ENCODE measurements at regions not wholly inside any gene's neighbourhood (a gene's known extent, or its start where the extent isn't known, plus 50 kb on each side); places are given as distances from the start of the nearest gene placed in this dataset.

DNA sequence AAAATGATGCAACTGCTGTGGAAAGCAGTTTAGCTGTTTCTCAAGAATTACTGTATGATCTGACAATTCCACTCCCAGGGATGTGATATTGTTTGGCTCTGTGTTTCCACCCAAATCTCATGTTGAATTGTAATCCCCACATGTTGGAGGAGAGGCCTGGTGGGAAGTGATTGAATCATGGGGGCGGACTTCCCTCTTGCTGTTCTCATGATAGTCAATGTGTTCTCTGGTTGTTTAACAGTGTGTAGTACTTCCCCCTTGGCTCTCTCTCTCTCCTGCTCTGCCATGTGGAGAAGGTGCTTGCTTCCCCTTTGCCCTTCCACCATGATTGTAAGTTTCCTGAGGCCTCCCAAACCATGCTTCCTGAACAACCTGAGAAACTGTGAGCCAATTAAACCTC is 93.4 kb upstream of the CPM start:
- no peaks in the 10 kb centered on the region for H3K36me3 ChIP-seq
- no peaks in the 10 kb centered on the region for H3K4me1 ChIP-seq
- DNase-seq (ENCODE audit: low spot score in 2 of 2) = no peak
- WGBS, 2 donors = 81 to 84% methylated on average over 1 of the region's 1 CpG
- no peak overlapping the region for H3K4me3 ChIP-seq
- TF ChIP-seq EP300 (IDR thresholded peaks at IDR 0.05) = peak in 1 of 2 donors; percentile 21
- TF ChIP-seq, protein P1, sequence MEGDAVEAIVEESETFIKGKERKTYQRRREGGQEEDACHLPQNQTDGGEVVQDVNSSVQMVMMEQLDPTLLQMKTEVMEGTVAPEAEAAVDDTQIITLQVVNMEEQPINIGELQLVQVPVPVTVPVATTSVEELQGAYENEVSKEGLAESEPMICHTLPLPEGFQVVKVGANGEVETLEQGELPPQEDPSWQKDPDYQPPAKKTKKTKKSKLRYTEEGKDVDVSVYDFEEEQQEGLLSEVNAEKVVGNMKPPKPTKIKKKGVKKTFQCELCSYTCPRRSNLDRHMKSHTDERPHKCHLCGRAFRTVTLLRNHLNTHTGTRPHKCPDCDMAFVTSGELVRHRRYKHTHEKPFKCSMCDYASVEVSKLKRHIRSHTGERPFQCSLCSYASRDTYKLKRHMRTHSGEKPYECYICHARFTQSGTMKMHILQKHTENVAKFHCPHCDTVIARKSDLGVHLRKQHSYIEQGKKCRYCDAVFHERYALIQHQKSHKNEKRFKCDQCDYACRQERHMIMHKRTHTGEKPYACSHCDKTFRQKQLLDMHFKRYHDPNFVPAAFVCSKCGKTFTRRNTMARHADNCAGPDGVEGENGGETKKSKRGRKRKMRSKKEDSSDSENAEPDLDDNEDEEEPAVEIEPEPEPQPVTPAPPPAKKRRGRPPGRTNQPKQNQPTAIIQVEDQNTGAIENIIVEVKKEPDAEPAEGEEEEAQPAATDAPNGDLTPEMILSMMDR (IDR thresholded peaks at IDR 0.05) = no peak
- no peak overlapping the region for H3K27ac ChIP-seq
- no peaks in the 10 kb centered on the region for H3K27me3 ChIP-seq
- H3K9me3 ChIP-seq = no peaks in the 10 kb centered on the region

DNA sequence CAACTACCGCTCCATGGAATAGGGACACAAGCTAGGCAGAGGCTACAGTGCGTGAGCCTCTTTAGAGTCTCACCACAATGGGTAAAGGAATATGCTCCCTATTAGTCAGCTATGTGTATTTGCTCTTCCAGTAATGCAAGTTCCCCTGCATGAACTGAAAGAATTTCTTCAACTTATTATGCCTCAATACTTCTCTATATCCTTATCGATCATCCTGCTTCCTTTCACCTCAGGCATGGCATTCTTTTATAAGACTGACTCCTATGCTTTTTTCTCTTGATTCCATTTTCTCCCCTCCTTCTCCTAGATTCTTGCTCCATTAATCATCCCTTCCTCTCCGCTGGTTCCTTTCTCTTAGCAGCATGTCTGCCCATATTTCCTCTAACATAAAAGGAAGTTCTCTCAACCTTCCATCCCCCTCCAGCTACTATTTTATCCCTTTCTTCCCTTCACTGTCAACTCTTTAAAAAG is 94.5 kb upstream of the CPM start:
- DNase-seq (ENCODE audit: low spot score in 2 of 2) = no peak
- TF ChIP-seq POLR2A (IDR thresholded peaks at IDR 0.05) (no peak), EP300 (IDR thresholded peaks at IDR 0.05) (no peak)
- TF ChIP-seq, protein P1 (IDR thresholded peaks at IDR 0.05) = no peak
- Histone ChIP-seq H3K9me3 (no peaks in the 10 kb centered on the region), H3K4me3 (no peak overlapping the region), H3K4me1 (no peaks in the 10 kb centered on the region), H3K27ac (no peak overlapping the region), H3K27me3 (no peaks in the 10 kb centered on the region), H3K36me3 (no peaks in the 10 kb centered on the region)
- 81 to 90% methylated on average over 4 of the region's 4 CpGs for WGBS, 2 donors

DNA sequence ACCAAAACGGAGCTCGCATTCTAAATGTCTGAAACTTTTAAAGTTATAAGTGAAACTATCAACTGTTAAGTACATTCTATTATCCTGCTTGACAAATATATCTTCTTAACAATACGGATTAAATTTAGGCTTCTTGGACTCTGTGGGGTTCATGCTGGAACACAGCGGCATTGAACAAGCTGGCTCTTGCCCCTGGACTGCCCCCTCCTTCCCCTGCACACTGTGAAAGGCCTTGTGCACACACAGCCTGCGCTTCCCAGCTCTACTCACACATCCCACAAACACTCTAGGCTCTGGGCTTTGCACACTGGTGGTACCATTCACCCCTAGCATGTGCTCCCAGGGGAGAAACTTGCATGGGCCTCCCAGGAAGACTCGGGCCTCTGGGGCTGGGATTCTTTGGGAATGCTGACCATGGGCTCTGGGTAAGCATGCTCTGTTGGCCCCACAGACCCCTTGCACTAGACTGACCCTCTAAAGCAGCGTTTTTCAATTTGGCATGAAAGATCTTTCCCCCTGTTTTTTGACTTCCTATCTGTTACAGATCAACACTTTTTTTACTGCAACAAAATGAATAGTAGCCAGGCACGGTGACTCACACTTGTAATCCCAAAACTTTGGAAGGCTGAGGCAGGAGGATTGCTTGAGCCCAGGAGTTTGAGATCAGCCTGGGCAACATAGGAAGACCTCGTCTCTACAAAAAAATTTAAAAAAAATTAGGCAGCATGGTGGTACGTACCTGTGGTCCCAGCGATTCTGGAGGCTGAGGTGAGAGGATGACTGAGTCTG is 96.2 kb upstream of the CPM start:
- no peaks in the 10 kb centered on the region for H3K4me1 ChIP-seq
- no peaks in the 10 kb centered on the region for H3K36me3 ChIP-seq
- no peak overlapping the region for H3K4me3 ChIP-seq
- H3K9me3 ChIP-seq = no peaks in the 10 kb centered on the region
- H3K27me3 ChIP-seq = no peaks in the 10 kb centered on the region
- H3K27ac ChIP-seq = no peak overlapping the region
- DNase-seq (ENCODE audit: low spot score in 2 of 2) = no peak
- TF ChIP-seq, protein P1 (IDR thresholded peaks at IDR 0.05) = no peak
- TF ChIP-seq POLR2A (IDR thresholded peaks at IDR 0.05) (no peak), EP300 (IDR thresholded peaks at IDR 0.05) (no peak)
- 65 to 66% methylated on average over 11 of the region's 11 CpGs for WGBS, 2 donors

DNA sequence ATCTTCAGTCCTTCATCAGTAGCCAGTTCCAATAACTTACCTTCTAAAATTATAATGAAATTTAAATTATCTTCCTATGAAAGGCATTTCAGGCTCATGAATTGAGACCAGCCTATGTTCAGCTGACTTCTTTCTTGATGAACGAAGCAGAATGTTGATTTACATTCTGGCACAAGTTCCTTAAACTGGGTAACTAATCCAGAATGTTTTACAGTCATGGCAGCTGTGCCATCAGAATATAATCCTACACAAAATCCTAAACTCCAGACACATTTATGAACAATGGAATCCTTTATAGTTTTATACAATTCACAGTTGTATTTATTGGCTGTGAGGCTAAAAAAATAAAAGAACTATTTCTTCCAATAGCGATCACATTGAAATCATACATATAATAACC is 97.3 kb upstream of the CPM start:
- no peak overlapping the region for H3K4me3 ChIP-seq
- no peak overlapping the region for H3K27ac ChIP-seq
- no peak for DNase-seq (ENCODE audit: low spot score in 2 of 2)
- TF ChIP-seq EP300 (IDR thresholded peaks at IDR 0.05) (no peak), POLR2A (IDR thresholded peaks at IDR 0.05) (no peak)
- TF ChIP-seq, protein P1 (IDR thresholded peaks at IDR 0.05) = no peak
- no peaks in the 10 kb centered on the region for H3K4me1 ChIP-seq
- WGBS, 2 donors = 42 to 44% methylated on average over 2 of the region's 2 CpGs
- no peaks in the 10 kb centered on the region for H3K9me3 ChIP-seq
- no peaks in the 10 kb centered on the region for H3K27me3 ChIP-seq
- H3K36me3 ChIP-seq = no peaks in the 10 kb centered on the region

DNA sequence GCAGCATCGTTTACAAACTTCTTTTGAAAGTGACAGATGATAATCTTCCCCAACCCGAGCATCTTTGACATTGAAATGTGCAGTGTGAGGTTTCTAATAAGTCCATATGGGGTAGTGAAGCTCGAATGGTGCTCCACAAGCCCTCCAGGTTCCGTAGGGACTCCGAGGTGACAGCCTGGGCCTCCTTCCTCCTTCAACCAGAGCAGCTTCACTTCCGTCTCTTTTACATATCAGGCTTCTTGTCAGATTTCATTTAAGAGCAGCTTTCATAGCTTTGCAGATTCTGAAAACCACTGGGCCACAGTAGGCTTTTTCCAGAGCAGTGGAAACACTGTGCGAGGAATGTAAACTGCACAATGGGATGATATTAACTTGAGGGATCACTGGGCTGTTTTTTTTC is 103.6 kb upstream of the CPM start:
- no peak for DNase-seq (ENCODE audit: low spot score in 2 of 2)
- no peak overlapping the region for H3K4me3 ChIP-seq

More for the DNA sequence above, 103.6 kb upstream of the CPM start:
- TF ChIP-seq, protein P1 (IDR thresholded peaks at IDR 0.05) = no peak
- TF ChIP-seq POLR2A (IDR thresholded peaks at IDR 0.05) (no peak), EP300 (IDR thresholded peaks at IDR 0.05) (no peak)
- no peaks in the 10 kb centered on the region for H3K9me3 ChIP-seq
- 70 to 78% methylated on average over 7 of the region's 7 CpGs for WGBS, 2 donors
- H3K27ac ChIP-seq = no peak overlapping the region
- H3K27me3 ChIP-seq = no peaks in the 10 kb centered on the region
- no peaks in the 10 kb centered on the region for H3K4me1 ChIP-seq
- H3K36me3 ChIP-seq = no peaks in the 10 kb centered on the region

All from tibial nerve (tissue), 4 donors.